Thoracic aorta (tissue), 2 donors: ENCODE measurements at regions not wholly inside any gene's neighbourhood (a gene's known extent, or its start where the extent isn't known, plus 50 kb on each side); places are given as distances from the start of the nearest gene placed in this dataset.

ENCODE experiments used
- ATAC-seq: fragments of 150-250 bp; one replicate; pipeline ENCODE4 v1.8.0; 2017; ENCODE audit warnings: low read depth; ENCODE audit not compliant: insufficient number of reproducible peaks, low FRiP score
- DNase-seq: peaks from one replicate; pipeline ENCODE4 v3.0.0-alpha.2; 2020; ENCODE audit warnings: low spot score
- H3K27ac ChIP-seq, 2 donors: fragments of 200-600 bp; sonication (generic); 1 replicate in 1 of 2; 2 replicates in 1 of 2; pipeline ENCODE4 v1.5.1; 2016; ENCODE audit warnings: mild to moderate bottlenecking in 2 of 2, moderate library complexity in 2 of 2
- H3K27me3 ChIP-seq: fragments of 200-600 bp; sonication (generic); replicated peaks from 2 replicates; pipeline ENCODE4 v1.6.0; 2016; ENCODE audit warnings: mild to moderate bottlenecking; ENCODE audit not compliant: insufficient read depth
- H3K36me3 ChIP-seq: fragments of 200-600 bp; sonication (generic); one replicate; pipeline ENCODE4 v1.5.1; 2016
- H3K4me1 ChIP-seq, 2 donors: fragments of 200-600 bp; sonication (generic); 1 replicate in 1 of 2; 2 replicates in 1 of 2; pipeline versions ENCODE4 v1.5.1 to v1.6.0; 2016; ENCODE audit warnings: low read depth in 2 of 2, mild to moderate bottlenecking in 1 of 2; ENCODE audit not compliant: control insufficient read depth in 1 of 2
- H3K4me3 ChIP-seq: fragments of 200-600 bp; sonication (generic); 2 replicates; pipeline ENCODE4 v1.5.1; 2016; ENCODE audit warnings: mild to moderate bottlenecking
- H3K9me3 ChIP-seq: fragments of 200-600 bp; sonication (generic); 2 replicates; pipeline ENCODE4 v1.5.1; 2016
- CTCF ChIP-seq: fragments of 200-600 bp; sonication (generic); IDR thresholded peaks from one replicate; pipeline ENCODE4 v1.5.1; 2019; ENCODE audit warnings: antibody characterized with exemption

GRCh38 chr5:166834246-166834645 is 1457.2 kb upstream of the WWC1 start:
- Histone ChIP-seq H3K4me1 (no peaks in the 10 kb centered on the region), H3K36me3 (no peaks in the 10 kb centered on the region), H3K27ac (no peak overlapping the region), H3K4me3 (no peak overlapping the region), H3K9me3 (no peaks in the 10 kb centered on the region), H3K27me3 (no peaks in the 10 kb centered on the region)
- TF ChIP-seq CTCF: no peak
- DNase-seq (no peak), ATAC-seq (no peak)

- TF ChIP-seq CTCF: no peak
- no peaks in the 10 kb centered on the region for H3K4me1 ChIP-seq
- no peaks in the 10 kb centered on the region for H3K27me3 ChIP-seq
- ATAC-seq (no peak), DNase-seq (no peak)
- no peaks in the 10 kb centered on the region for H3K9me3 ChIP-seq
- H3K4me3 ChIP-seq: no peak overlapping the region
- no peaks in the 10 kb centered on the region for H3K36me3 ChIP-seq
- H3K27ac ChIP-seq: no peak overlapping the region
Observed at GRCh38 chr5:166845044-166845443, 1446.4 kb upstream of the WWC1 start.

GRCh38 chr5:166856791-166857190 is 1434.7 kb upstream of the WWC1 start:
- Histone ChIP-seq H3K27me3 (no peaks in the 10 kb centered on the region), H3K4me3 (no peak overlapping the region), H3K9me3 (no peaks in the 10 kb centered on the region), H3K4me1 (no peaks in the 10 kb centered on the region), H3K27ac (no peak overlapping the region), H3K36me3 (no peaks in the 10 kb centered on the region)
- no peak for TF ChIP-seq CTCF
- DNase-seq (no peak), ATAC-seq (no peak)

- Histone ChIP-seq H3K27me3 (no peaks in the 10 kb centered on the region), H3K4me3 (no peak overlapping the region), H3K4me1 (no peaks in the 10 kb centered on the region), H3K27ac (no peak overlapping the region), H3K9me3 (no peaks in the 10 kb centered on the region), H3K36me3 (no peaks in the 10 kb centered on the region)
- no peak for ATAC-seq
- no peak for DNase-seq
- no peak for TF ChIP-seq CTCF
Observed at GRCh38 chr5:166860426-166860825, 1431.0 kb upstream of the WWC1 start.

GRCh38 chr5:166862581-166862980 is 1428.9 kb upstream of the WWC1 start:
- no peaks in the 10 kb centered on the region for H3K36me3 ChIP-seq

More at GRCh38 chr5:166862581-166862980, 1428.9 kb upstream of the WWC1 start:
- ATAC-seq: no peak
- Histone ChIP-seq H3K4me3 (no peak overlapping the region), H3K9me3 (no peaks in the 10 kb centered on the region), H3K27ac (no peak overlapping the region), H3K4me1 (no peaks in the 10 kb centered on the region), H3K27me3 (no peaks in the 10 kb centered on the region)
- TF ChIP-seq CTCF: no peak
- DNase-seq: no peak
